C4-2B (cell line): ENCODE measurements at regions not wholly inside any gene's neighbourhood (a gene's known extent, or its start where the extent isn't known, plus 50 kb on each side); places are given as distances from the start of the nearest gene placed in this dataset.
"Not testable (repeated sequence)": the region's sequence is repeated elsewhere in the genome, so short reads cannot be mapped to it uniquely, and the experiment has no call there.

ENCODE experiments used
- H3K27ac ChIP-seq: fragments of 450-650 bp; 2 replicates; pipeline ENCODE4 v1.5.1; 2017
- ZFX ChIP-seq: fragments of 450-650 bp; IDR thresholded peaks from 2 replicates; pipeline ENCODE4 v1.6.1; 2017
- TF ChIP-seq, protein P1 (sequence below): fragments of 450-650 bp; conservative IDR thresholded peaks from 2 replicates; pipeline ENCODE4 v1.5.1; 2017; ENCODE audit warnings: mild to moderate bottlenecking

DNA sequence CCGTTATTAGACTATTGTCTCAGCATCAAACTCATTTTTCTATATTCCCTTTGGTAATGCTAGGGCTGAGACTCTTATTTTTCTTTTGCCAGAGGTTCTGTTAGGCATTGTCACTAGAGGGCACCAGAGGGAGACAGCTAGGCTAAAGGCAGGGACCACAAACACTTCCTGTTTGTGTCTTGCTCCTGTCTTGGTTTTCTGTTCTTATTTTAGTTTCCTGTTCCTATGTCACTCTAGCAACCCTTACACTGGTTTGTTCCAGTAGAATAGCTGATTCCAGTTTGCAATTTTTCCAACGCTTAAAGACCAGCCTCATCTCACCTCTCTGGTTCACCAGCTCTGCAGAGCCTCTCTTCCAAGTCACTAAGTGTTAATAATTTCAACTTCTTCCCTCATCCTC, 772.0 kb downstream of the DIAPH3 start:
- no peak overlapping the region for H3K27ac ChIP-seq
- TF ChIP-seq, protein P1, sequence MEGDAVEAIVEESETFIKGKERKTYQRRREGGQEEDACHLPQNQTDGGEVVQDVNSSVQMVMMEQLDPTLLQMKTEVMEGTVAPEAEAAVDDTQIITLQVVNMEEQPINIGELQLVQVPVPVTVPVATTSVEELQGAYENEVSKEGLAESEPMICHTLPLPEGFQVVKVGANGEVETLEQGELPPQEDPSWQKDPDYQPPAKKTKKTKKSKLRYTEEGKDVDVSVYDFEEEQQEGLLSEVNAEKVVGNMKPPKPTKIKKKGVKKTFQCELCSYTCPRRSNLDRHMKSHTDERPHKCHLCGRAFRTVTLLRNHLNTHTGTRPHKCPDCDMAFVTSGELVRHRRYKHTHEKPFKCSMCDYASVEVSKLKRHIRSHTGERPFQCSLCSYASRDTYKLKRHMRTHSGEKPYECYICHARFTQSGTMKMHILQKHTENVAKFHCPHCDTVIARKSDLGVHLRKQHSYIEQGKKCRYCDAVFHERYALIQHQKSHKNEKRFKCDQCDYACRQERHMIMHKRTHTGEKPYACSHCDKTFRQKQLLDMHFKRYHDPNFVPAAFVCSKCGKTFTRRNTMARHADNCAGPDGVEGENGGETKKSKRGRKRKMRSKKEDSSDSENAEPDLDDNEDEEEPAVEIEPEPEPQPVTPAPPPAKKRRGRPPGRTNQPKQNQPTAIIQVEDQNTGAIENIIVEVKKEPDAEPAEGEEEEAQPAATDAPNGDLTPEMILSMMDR: peak; percentile 86
- TF ChIP-seq ZFX: no peak

DNA sequence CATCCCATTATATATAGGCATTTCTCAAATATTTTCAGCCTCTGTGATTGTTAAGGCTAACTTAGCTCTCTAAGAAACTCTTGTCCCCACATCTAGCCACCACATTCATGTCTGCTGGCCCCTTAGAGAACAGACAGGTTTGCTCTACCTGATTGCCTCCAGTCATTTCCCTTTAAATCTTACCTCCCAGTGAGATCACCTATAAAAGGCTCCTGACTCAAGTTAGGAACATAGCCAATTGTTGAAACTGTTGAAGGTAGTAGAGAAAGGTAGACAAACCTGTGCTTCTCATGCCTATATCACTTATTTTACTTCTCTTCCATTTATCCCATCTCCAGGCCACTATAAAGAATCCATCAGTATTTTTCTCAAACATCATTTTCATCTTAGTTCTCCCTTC, 771.4 kb downstream of the DIAPH3 start:
- TF ChIP-seq, protein P1: no peak
- TF ChIP-seq ZFX: no peak
- no peak overlapping the region for H3K27ac ChIP-seq

DNA sequence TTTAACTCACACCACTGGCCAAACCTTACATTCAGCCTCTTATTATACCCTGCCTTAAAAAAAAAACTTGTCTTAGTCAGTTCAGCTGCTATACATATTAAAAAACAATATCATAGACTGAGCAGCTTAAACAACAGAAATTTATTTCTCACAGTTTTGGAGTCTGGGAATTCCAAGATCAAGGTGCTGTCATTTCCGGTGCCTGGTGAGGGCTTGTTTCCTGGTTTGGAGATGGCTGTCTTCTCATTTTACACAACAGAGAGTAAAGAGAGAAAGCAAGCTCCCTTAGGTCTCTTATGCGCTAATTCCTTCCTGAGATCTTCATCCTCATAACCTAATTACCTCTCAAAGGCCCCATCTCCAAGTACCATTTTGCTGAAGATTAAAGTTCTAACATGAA, 769.2 kb downstream of the DIAPH3 start:
- no peak overlapping the region for H3K27ac ChIP-seq
- TF ChIP-seq ZFX: no peak
- TF ChIP-seq, protein P1: no peak

DNA sequence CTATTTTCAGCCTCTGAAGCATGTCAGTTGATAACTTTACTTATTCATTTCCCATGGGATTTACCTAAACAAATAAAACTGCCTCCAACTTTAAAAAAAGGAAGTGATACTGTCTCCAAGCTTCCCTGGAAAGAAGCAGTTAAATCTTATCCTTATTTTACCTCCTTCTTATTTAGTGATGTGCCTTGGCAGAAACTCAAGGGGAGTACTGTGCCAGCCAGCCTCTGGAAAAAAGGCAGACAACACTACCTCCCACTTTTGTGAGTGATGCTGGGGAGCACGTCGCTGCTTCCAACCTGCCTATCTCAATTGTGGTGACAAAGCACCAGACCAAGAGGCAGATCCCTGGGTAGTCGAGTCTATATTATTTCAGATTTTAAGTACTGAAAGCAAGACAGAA, 765.6 kb downstream of the DIAPH3 start:
- TF ChIP-seq, protein P1: no peak
- no peak for TF ChIP-seq ZFX
- H3K27ac ChIP-seq: no peak overlapping the region

DNA sequence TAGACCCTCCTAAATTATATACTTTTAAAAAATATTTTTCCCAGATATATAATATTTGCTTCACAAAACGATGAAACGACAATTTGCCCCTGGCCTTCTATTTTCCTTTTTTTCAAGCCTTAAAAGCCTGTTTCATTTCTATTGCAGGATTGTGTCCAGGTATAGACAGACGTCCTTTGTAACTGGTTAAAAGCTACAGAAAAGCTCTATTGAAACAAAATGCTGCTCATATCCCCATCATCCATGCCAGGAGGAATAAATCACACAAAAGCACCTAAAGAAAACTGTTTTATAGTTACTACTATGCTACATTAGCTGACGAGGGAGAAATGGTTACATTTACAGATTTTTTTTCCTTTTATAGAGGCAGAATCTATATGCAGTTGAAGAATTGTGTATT, 765.1 kb downstream of the DIAPH3 start:
- TF ChIP-seq ZFX: no peak
- TF ChIP-seq, protein P1: no peak
- H3K27ac ChIP-seq: no peak overlapping the region

DNA sequence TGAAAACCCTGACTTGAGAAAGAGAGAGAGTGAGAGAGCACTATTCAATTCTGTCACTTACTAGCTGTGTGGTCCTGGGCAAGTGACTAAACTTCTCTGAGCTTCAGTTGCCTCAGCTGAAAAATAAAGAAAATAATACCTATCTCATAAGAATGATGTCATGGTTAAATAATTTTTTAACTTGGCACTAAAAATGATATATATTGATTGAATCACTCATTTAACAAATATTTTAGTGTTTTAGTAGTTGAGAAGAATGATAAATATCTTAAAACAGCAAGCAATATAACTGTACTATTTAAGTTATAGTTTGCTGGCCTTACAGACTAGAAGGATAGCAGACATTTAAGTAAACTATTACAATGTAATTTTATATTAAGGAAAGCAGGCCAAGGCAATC, 764.2 kb downstream of the DIAPH3 start:
- no peak overlapping the region for H3K27ac ChIP-seq
- TF ChIP-seq ZFX: no peak
- TF ChIP-seq, protein P1: no peak

DNA sequence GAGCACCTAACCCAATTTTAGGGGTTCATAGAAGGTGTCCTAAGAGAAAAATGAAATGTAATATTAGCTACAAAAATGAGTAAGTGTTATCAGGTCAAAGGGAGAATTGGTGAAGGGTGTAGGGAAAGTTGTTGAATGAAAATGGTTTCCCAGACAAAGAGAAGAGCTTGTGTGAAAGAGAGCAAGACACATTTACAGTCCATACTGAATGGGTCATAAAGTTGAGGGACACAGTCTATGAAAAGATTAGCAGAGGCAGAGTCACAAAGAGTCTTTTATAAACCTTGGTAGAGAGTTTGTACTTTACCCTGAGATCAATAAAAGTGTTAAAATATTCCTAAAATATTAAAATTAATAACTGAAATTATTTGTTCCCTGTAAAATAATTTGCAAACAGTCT, 759.4 kb downstream of the DIAPH3 start:
- H3K27ac ChIP-seq: no peak overlapping the region
- TF ChIP-seq, protein P1: no peak
- TF ChIP-seq ZFX: no peak

DNA sequence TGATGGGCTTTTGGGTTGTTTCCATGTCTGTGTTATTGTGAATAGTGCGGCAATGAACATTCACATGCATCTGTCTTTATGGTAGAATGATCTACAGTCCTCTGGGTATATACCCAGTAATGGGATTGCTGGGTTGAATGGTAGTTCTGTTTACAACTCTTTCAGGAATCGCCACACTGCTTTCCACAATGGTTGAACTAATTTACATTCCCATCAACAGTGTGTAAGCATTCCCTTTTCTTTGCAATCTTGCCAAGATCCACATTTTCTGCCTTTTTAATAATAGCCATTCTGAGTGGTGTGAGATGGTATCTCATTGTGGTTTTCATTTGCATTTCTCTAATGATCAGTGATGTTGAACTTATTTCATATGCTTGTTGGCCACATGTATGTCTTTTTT, 756.5 kb downstream of the DIAPH3 start:
- H3K27ac ChIP-seq: not testable (repeated sequence)
